Transverse colon (tissue), 4 donors: ENCODE measurements at regions not wholly inside any gene's neighbourhood (a gene's known extent, or its start where the extent isn't known, plus 50 kb on each side); places are given as distances from the start of the nearest gene placed in this dataset.

Experiments
- DNase-seq: peaks from one replicate; pipeline ENCODE4 v3.0.0-alpha.2; 2019
- H3K27ac ChIP-seq, 4 donors: fragments of 200-600 bp; sonication (generic); 2 replicates each; pipeline ENCODE4 v1.5.1; 2016 to 2018; ENCODE audit warnings: inconsistent platforms in 4 of 4
- H3K27me3 ChIP-seq: fragments of 200-600 bp; sonication (generic); 2 replicates; pipeline ENCODE4 v1.5.1; 2017; ENCODE audit warnings: inconsistent platforms
- H3K36me3 ChIP-seq, 4 donors: fragments of 200-600 bp; sonication (generic); 2 replicates each; pipeline ENCODE4 v1.5.1; 2017 to 2019; ENCODE audit warnings: inconsistent platforms in 4 of 4
- H3K4me1 ChIP-seq, 4 donors: fragments of 200-600 bp; sonication (generic); 2 replicates each; pipeline ENCODE4 v1.5.1; 2017 to 2020; ENCODE audit warnings: inconsistent platforms in 4 of 4
- H3K4me3 ChIP-seq, 4 donors: fragments of 200-600 bp; sonication (generic); 1 replicate in 1 of 4; 2 replicates in 3 of 4; pipeline versions ENCODE4 v1.5.1 to v1.6.1; 2017 to 2019; ENCODE audit warnings: inconsistent platforms in 4 of 4
- H3K9me3 ChIP-seq, 2 donors: fragments of 200-600 bp; sonication (generic); 2 replicates each; pipeline ENCODE4 v1.5.1; 2017 to 2019; ENCODE audit warnings: inconsistent platforms in 2 of 2
- EP300 ChIP-seq: sonication (generic); formaldehyde crosslinking; IDR thresholded peaks from one replicate; pipeline ENCODE4 v1.6.1; 2017; ENCODE audit warnings: antibody characterized with exemption, low read depth
- POLR2A ChIP-seq: fragments of 450-650 bp; IDR thresholded peaks from one replicate; pipeline ENCODE4 v1.6.1; 2016; ENCODE audit warnings: antibody characterized with exemption, mild to moderate bottlenecking, moderate library complexity
- POLR2AphosphoS5 ChIP-seq, 3 donors: sonication (generic); formaldehyde crosslinking; IDR thresholded peaks; one replicate each; pipeline ENCODE4 v1.6.1; 2016; ENCODE audit warnings: antibody characterized with exemption in 3 of 3
- WGBS, 2 donors: methylation state at CpG; one replicate each; pipeline ENCODE4 v1.1.5; 2018; ENCODE audit warnings: low coverage in 1 of 2; 5-methylcytosine and 5-hydroxymethylcytosine counted together
- in situ Hi-C, 4 donors: fragments of 200-750 bp; cut with MboI; loops; one replicate each; pipeline versions ENCODE4 v1.15.0 to v1.15.1; 2017; ENCODE audit warnings: low sequenced_read_pairs in 3 of 4, low pct_ligation_motif_present in 1 of 4, low pct_unique_long_range_greater_than_20kb in 1 of 4
- intact Hi-C: fragments of 100-400 bp; cut with DNase I; formaldehyde crosslinking; loops from one replicate; pipeline ENCODE4 v1.15.1; 2023; ENCODE audit warnings: low total_unique reads
- TF ChIP-seq, protein P1 (sequence below), 5 experiments: fragments of 200-600 bp in 3 of 5; fragments of 450-650 bp in 2 of 5; sonication (generic) in 3 of 5; IDR thresholded peaks; 1 replicate in 2 of 5; 2 replicates in 3 of 5; pipeline ENCODE4 v1.5.1; 2016 to 2017; ENCODE audit warnings: antibody characterized with exemption in 5 of 5, inconsistent platforms in 3 of 5, mild to moderate bottlenecking in 2 of 5, moderate library complexity in 1 of 5

DNA sequence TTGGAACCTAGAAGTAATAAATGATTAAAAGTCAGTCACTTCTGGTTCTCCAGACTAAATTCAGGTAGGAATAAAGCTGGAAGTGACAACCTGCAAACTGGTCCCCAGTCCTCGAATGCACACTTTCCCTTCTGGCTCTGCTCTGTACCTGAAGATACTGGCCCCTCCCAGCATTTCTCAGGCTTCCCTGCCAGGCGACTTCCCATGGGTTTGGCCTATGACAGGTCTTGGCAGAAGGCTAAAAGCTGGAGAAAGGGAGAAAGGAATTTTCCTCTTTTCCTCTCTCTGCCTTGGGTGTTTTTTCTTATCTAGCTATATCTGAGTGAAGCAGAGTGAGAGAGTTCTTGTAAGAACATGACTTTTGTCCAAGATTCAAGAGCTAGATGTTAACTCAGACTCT, 1005.7 kb downstream of the DTWD2 start:
- no peaks in the 10 kb centered on the region for H3K36me3 ChIP-seq
- no peaks in the 10 kb centered on the region for H3K4me1 ChIP-seq
- no peaks in the 10 kb centered on the region for H3K27me3 ChIP-seq
- DNase-seq, result no peak
- in situ Hi-C loops (no loop called here), intact Hi-C loops (no loop called here)
- H3K4me3 ChIP-seq, result no peak overlapping the region
- TF ChIP-seq, protein P1, sequence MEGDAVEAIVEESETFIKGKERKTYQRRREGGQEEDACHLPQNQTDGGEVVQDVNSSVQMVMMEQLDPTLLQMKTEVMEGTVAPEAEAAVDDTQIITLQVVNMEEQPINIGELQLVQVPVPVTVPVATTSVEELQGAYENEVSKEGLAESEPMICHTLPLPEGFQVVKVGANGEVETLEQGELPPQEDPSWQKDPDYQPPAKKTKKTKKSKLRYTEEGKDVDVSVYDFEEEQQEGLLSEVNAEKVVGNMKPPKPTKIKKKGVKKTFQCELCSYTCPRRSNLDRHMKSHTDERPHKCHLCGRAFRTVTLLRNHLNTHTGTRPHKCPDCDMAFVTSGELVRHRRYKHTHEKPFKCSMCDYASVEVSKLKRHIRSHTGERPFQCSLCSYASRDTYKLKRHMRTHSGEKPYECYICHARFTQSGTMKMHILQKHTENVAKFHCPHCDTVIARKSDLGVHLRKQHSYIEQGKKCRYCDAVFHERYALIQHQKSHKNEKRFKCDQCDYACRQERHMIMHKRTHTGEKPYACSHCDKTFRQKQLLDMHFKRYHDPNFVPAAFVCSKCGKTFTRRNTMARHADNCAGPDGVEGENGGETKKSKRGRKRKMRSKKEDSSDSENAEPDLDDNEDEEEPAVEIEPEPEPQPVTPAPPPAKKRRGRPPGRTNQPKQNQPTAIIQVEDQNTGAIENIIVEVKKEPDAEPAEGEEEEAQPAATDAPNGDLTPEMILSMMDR (IDR thresholded peaks at IDR 0.05), result no peak
- no peak for TF ChIP-seq POLR2A
- TF ChIP-seq EP300, result no peak
- no peak overlapping the region for H3K27ac ChIP-seq
- WGBS, 2 donors, result 45 to 61% methylated on average over 2 of the region's 2 CpGs
- no peaks in the 10 kb centered on the region for H3K9me3 ChIP-seq

DNA sequence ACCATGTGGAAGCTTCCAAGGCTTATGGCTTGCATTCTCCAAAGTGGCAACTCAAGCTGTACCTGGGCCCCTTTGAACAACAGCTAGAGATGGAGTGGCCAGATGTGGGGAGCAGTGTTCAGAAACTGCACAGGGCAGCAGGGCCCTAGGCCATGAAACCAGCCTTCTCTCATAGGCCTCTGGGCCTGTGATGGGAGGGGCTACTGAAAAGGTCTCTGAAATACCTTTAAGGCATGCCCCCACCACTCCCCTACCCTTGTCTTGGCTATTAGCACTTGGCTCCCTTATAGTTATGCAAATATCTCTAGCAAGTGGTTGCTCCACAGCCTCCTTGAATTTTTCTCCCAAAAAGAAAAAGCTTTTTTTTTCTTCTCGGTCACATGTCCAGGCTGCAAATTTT, 1014.6 kb downstream of the DTWD2 start:
- no peak for DNase-seq
- WGBS, 2 donors, result 86 to 95% methylated on average over 1 of the region's 1 CpG
- H3K9me3 ChIP-seq, result no peaks in the 10 kb centered on the region
- no peak for TF ChIP-seq POLR2AphosphoS5 (IDR thresholded peaks at IDR 0.05)
- TF ChIP-seq, protein P1 (IDR thresholded peaks at IDR 0.05), result no peak
- TF ChIP-seq POLR2A, result no peak
- TF ChIP-seq EP300, result no peak
- H3K4me3 ChIP-seq, result no peak overlapping the region
- H3K4me1 ChIP-seq, result peaks cover 0 to 6% (median 0%) of the 10 kb centered on the region in 4 donors
- H3K36me3 ChIP-seq, result no peaks in the 10 kb centered on the region
- no peak overlapping the region for H3K27ac ChIP-seq
- H3K27me3 ChIP-seq, result no peaks in the 10 kb centered on the region
- in situ Hi-C loops (no loop called here), intact Hi-C loops (no loop called here)

DNA sequence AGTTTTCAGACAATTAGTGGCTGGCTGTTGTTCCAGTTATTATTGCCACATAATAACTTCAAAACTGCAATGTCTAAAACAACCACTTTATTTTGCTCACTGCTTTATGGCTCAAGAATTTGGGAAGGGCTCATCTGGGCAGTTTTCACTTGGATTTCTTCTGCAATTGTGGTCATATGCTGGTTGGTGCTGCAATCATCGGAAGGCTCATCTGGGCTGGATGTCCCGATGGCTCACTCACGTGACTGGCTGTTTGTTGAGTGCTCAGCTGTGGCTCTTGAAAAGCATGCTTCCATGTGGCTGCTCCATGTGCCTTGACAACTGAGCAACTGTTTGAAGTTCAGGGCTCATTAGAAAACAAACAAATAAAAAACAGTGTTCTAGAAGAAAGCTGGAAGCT, 1032.5 kb downstream of the DTWD2 start:
- TF ChIP-seq POLR2AphosphoS5 (IDR thresholded peaks at IDR 0.05), result no peak
- TF ChIP-seq EP300, result no peak
- TF ChIP-seq POLR2A, result no peak
- TF ChIP-seq, protein P1 (IDR thresholded peaks at IDR 0.05), result no peak
- no peaks in the 10 kb centered on the region for H3K27me3 ChIP-seq
- H3K4me1 ChIP-seq, result no peaks in the 10 kb centered on the region
- no peak overlapping the region for H3K27ac ChIP-seq
- in situ Hi-C loops (no loop called here), intact Hi-C loops (no loop called here)
- H3K36me3 ChIP-seq, result no peaks in the 10 kb centered on the region
- no peak overlapping the region for H3K4me3 ChIP-seq
- H3K9me3 ChIP-seq, result no peaks in the 10 kb centered on the region
- 75% methylated on average over 3 of the region's 3 CpGs; no CpG with 5 or more reads in 1 of the 2 donors for WGBS, 2 donors
- DNase-seq, result no peak

DNA sequence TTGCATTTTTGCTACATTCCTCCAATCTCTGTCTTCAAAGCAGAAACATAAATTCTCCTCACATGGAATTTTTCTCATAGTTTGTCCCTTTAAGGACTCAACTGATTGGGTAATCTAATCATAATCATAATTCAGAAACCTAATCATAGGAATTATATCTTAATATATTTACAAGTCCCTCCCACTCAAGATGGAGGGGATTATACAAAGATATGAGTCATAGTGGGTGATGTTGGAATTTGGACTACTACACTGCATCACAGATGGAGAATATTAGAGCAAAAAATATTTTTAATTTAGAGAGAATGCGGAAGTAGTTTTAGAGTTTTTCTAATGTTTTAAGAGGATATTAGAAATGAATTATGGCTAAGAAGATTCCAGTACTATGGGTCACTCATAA, 1034.0 kb downstream of the DTWD2 start:
- no peaks in the 10 kb centered on the region for H3K4me1 ChIP-seq
- no peak overlapping the region for H3K4me3 ChIP-seq
- in situ Hi-C loops (no loop called here), intact Hi-C loops (no loop called here)
- no peaks in the 10 kb centered on the region for H3K9me3 ChIP-seq
- no peaks in the 10 kb centered on the region for H3K27me3 ChIP-seq
- 92 to 100% methylated on average over 1 of the region's 1 CpG for WGBS, 2 donors
- H3K36me3 ChIP-seq, result no peaks in the 10 kb centered on the region
- DNase-seq, result no peak
- no peak for TF ChIP-seq EP300
- TF ChIP-seq POLR2A, result no peak
- no peak for TF ChIP-seq POLR2AphosphoS5 (IDR thresholded peaks at IDR 0.05)
- TF ChIP-seq, protein P1 (IDR thresholded peaks at IDR 0.05), result no peak
- H3K27ac ChIP-seq, result no peak overlapping the region
